Left forelimb (tissue), 1 donor: ENCODE measurements at regions not wholly inside any gene's neighbourhood (a gene's known extent, or its start where the extent isn't known, plus 50 kb on each side); places are given as distances from the start of the nearest gene placed in this dataset.
"Not testable (repeated sequence)": the region's sequence is repeated elsewhere in the genome, so short reads cannot be mapped to it uniquely, and the experiment has no call there.

Source experiments
- DNase-seq: peaks from one replicate; pipeline ENCODE4 v3.0.0-alpha.2; 2018; ENCODE audit warnings: low spot score

GRCh38 chr12:25793196-25793595, 165.3 kb upstream of the RASSF8 start:
- DNase-seq = no peak

GRCh38 chr12:25794571-25794970, 163.9 kb upstream of the RASSF8 start:
- DNase-seq = no peak

GRCh38 chr12:25796523-25797000, 161.9 kb upstream of the RASSF8 start:
- DNase-seq = no peak

GRCh38 chr12:25797386-25797785, 161.1 kb upstream of the RASSF8 start:
- no peak for DNase-seq

GRCh38 chr12:25797949-25798348, 160.5 kb upstream of the RASSF8 start:
- no peak for DNase-seq

- no peak for DNase-seq
Observed at GRCh38 chr12:25800101-25800500, 158.4 kb upstream of the RASSF8 start.

- DNase-seq = no peak
Observed at GRCh38 chr12:25801734-25802133, 156.7 kb upstream of the RASSF8 start.

- DNase-seq = no peak
Observed at GRCh38 chr12:25802143-25802542, 156.3 kb upstream of the RASSF8 start.

GRCh38 chr12:25803029-25803664, 155.3 kb upstream of the RASSF8 start:
- not testable (repeated sequence) for DNase-seq

- not testable (repeated sequence) for DNase-seq
Observed at GRCh38 chr12:25804286-25804685, 154.2 kb upstream of the RASSF8 start.

- no peak for DNase-seq
Observed at GRCh38 chr12:25806271-25806670, 152.2 kb upstream of the RASSF8 start.

- no peak for DNase-seq
Observed at GRCh38 chr12:25808604-25809003, 149.9 kb upstream of the RASSF8 start.

GRCh38 chr12:25810683-25811082, 147.8 kb upstream of the RASSF8 start:
- no peak for DNase-seq

GRCh38 chr12:25811656-25812126, 146.8 kb upstream of the RASSF8 start:
- no peak for DNase-seq

- no peak for DNase-seq
Observed at GRCh38 chr12:25812295-25812694, 146.2 kb upstream of the RASSF8 start.

- DNase-seq = no peak
Observed at GRCh38 chr12:25813843-25814242, 144.6 kb upstream of the RASSF8 start.

- DNase-seq = no peak
Observed at GRCh38 chr12:25816637-25817036, 141.8 kb upstream of the RASSF8 start.

- no peak for DNase-seq
Observed at GRCh38 chr12:25817166-25817565, 141.3 kb upstream of the RASSF8 start.

- no peak for DNase-seq
Observed at GRCh38 chr12:25818596-25819390, 139.7 kb upstream of the RASSF8 start.

GRCh38 chr12:25819691-25820090, 138.8 kb upstream of the RASSF8 start:
- DNase-seq = no peak

GRCh38 chr12:25822281-25822680, 136.2 kb upstream of the RASSF8 start:
- DNase-seq = no peak

- no peak for DNase-seq
Observed at GRCh38 chr12:25824734-25825133, 133.7 kb upstream of the RASSF8 start.

GRCh38 chr12:25825446-25825845, 133.0 kb upstream of the RASSF8 start:
- DNase-seq = peak; percentile 82
